T-helper 22 cell (primary cell): ENCODE measurements at regions not wholly inside any gene's neighbourhood (a gene's known extent, or its start where the extent isn't known, plus 50 kb on each side); places are given as distances from the start of the nearest gene placed in this dataset.
"Not testable (repeated sequence)": the region's sequence is repeated elsewhere in the genome, so short reads cannot be mapped to it uniquely, and the experiment has no call there.

ENCODE experiments used
- DNase-seq: peaks from one replicate; pipeline ENCODE4 v3.0.0-alpha.2; 2020; ENCODE audit warnings: low read depth

DNA sequence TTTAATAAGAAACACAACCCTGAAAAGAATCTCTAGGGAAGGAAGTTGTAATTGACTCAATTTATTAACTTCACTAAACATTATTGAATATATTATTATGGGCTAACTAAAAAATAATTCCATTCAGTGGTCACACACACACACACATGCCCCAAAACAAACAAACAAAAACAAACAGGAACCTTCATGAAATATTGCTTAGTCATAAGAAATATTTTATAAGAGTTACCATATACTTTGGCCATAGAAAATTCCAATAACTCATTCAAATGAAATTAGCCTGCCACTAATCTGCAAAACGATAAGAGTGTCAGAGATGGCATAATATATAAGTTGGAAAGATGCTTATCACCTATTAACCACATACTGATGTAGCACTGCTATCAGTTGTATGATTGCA is 268.4 kb upstream of the AMIGO2 start:
- DNase-seq: no peak

DNA sequence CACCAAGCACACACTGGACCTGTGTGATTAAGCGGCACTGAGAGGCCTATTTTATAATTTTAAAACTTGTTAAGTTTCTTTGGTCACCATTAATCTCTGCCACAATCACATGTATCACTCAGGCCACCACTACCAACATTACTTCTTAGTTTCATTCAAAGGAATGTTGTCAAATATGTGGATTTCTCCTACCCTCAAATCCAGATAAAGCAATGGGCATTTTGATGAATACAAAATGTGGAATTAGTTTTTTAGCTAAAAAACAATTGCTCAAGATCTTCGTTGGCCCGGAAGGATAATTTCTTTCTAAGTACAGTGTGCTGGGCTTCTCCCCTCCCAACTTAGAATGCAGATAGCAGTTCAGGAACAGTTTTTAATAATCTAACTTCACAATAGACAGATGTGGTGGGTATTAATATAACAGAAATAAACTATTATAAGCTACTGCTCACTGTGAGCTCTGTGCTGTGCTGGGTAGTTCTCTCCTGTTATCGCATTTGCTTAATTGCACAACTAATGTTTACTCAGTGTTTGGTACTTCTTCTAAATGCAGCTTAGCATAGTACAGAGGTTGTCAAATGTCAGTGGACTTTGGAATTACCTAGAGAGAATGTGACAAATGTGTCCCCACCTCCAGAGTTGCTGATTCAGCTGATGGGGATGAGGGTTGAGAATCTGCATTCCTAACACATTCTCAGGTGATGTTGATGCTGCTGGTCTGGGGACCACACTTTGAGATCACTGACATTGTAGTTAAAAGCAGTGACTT is 266.7 kb upstream of the AMIGO2 start:
- no peak for DNase-seq

DNA sequence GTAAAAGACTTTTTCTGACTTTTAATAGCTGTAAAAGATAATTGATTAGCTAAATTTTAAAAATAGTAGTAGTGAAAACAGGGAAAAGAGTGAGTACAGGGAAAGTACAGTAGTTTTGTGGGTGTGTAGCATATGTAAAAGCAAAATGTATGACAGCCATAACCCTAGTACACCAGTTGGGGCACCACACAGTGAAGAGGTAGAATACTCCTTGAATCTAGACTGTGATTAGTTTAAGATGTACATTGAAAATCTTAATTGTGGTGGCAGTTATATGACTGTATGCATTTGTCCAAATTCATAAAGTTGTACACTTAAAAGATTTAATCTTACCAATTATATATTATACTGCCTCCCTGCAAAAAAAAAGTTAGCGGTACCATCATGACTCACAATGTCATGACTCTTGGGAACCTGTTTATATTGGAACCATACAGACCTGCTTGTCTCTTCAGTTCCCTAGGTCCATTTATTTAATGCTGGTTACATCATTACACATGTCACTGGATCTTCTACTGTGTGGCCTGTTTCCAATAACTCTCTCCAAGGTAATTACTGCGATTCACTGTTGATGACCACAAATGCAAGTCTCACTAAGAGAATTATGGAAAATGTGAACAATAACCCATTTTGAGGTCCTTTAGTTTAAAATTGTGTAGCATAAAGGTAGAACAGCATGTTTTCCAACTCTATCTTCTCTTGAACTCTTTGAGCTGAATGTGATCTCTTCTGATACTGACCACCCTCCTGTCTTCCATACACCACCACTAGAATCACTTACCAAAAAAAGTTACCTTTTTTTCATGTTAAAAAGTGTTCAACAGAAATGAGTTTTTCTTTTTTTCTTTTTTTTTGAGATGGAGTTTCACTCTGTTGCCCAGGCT is 264.2 kb upstream of the AMIGO2 start:
- no peak for DNase-seq

DNA sequence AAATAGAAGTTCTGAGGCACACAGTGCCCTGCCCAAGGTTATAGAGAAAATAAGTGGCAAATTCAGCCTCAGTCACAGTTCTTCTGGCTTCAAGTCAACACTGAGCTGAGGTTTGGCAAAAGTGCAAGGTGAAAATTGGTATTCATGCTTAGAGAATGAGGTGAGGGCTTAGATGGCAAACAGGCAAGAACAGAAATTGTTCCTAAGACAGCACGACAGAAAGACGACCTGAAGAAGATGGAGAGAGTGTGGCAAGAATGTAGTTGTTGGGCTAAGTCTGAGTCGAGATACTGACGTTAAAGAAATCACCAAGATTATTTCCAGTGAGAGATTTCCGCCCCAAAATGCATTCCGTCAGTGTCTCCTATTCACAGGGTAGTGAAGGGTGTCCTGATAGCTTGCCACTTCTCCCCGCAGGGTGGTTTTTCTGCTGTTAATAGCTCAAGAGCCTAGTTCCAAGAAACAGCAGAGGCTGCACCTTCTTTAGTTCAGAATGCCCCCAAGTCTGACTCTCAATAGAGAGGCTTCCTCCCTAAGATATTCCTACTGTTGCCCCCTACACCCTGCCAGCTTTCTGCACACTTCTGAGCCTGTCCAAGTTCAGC is 260.8 kb upstream of the AMIGO2 start:
- DNase-seq: no peak

DNA sequence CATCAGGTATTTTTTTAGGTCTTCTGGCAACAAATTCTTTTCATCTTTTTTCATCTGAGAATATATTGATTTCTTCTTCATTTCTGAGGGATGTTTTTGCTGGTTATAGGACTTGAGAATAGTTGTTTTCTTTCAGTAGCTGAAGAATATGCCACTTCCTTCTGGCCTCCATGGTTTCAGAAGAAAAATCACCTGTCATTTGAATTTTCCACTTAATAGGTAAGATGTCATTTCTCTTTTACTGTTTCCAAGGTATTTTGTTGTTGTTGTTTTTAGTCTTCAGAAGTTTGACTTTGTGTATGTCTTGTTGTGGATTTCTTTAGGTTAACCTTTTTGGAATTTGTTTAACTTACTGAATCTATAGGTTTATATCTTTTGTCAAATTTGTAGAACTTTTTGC is 257.8 kb upstream of the AMIGO2 start:
- no peak for DNase-seq

DNA sequence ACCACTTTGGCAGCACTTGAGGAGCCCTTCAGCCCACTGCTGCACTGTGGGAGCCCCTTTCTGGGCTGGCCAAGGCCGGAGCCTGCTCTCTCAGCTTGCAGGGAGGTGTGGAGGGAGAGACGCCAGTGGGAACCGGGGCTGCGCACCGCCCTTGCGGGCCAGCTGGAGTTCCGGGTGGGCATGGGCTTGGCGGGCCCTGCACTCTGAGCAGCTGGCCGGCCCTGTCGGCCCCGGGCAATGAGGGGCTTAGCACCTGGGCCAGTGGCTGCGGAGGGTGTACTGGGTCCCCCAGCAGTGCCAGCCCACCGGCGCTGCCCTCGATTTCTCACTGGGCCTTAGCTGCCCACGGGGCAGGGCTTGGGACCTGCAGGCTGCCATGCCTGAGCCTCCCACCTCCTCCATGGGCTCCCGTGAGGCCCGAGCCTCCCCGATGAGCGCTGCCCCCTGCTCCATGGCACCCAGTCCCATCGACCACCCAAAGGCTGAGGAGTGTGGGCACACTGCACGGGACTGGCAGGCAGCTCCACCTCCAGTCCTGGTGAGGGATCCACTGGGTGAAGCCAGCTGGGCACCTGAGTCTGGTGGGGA is 253.6 kb upstream of the AMIGO2 start:
- not testable (repeated sequence) for DNase-seq

DNA sequence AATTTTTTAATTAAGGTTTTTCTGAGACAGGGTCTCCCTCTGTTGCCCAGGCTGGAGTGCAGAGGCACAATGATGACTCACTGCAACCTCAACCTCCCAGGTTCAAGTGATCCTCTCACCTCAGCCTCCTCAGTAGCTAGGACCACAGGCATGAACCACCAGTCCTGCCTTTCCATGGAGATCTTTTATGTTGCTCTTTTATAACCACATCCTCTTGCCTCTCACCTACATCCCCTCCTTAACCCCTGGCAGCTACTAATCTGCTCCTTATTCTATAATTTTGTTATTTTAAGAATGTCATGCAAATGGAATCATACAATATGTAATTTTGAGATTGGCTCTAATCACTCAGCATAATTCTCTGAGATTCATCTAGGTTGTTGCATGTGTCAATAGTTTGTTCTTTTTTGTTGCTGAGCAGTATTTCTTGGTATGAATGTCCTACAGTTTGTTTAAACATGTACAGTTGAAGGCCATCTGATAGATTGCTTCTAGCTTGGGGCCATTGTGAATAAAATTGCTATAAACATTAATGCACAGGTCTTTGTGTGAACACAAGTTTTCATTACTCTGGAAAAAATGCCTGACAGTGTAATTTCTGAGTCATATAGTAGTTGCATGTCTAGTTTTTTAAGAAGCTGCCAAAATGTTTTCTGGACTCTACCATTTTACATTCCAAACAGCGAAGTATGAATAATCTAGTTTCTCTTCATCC is 249.2 kb upstream of the AMIGO2 start:
- DNase-seq: no peak

DNA sequence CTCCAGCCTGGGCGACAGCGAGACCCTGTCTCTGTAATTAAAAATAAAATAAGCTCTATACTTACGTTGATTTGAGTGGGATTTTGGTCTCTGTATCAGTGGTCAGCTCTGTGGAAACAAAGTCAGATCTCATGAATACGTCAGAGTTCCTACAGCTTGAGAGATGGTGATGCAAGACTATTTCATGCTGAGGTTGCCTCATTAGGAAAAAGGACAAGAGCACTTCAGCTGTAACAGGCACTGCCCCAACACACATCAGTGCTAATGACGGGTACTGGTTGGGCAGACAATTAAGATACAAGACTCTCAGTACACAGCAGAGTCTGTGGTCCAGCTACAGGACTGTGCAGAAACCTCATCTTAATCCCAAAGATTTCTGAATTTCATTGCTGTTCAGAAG is 246.4 kb upstream of the AMIGO2 start:
- no peak for DNase-seq

DNA sequence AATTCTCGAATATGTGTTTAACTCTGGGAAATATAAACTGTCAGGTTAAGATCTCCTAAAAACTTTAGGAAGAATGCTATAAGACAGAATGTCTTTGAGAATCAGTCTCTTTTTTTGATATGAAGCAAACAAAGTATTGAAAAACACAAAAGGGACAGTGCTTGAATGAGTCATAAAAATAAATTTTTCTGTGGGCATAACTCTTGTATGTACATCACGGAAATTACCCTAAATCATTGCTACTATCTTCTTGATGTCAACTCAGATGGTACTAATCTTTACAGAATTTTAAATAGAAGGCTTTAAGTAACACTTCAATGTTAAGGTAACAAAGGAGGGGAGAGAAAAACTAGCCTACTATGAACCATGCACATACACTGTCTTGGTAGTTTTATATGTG is 244.0 kb upstream of the AMIGO2 start:
- DNase-seq: no peak

DNA sequence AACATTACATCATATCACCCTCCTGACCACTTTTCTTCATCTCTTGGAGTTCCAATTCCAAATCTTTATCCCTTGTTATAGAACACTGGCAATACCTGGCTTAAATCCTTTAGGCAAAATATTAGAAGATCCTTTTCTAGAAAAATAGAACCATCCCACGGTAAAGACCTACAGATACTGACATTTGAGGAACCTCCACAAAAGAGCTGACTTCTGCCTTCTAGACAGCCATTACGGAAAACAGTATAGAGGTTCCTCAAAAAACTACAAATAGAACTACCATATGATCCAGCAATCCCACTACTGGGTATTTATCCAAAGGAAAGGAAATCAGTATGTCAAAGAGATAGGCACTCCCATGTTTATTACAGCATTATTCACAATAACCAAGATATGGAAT is 241.7 kb upstream of the AMIGO2 start:
- DNase-seq: no peak

DNA sequence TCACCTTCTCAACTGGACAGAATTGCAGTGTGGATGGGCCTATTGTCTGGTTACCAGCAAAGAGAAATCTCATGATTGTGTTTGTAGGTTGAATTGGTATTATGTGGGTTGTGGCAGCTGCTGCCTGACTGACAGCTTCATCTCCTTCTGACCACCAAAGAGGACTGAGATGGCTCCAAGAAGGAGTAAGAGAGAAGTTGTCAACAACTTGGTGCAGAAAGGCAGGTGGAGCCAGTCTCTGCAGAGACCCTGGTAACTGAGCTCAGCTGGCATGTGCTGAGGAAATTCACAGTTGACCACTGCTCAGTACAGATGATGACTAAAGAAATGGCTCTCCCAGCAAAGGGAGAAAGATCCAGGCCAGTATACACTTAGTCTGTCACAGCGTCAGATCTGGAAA is 240.0 kb upstream of the AMIGO2 start:
- no peak for DNase-seq

DNA sequence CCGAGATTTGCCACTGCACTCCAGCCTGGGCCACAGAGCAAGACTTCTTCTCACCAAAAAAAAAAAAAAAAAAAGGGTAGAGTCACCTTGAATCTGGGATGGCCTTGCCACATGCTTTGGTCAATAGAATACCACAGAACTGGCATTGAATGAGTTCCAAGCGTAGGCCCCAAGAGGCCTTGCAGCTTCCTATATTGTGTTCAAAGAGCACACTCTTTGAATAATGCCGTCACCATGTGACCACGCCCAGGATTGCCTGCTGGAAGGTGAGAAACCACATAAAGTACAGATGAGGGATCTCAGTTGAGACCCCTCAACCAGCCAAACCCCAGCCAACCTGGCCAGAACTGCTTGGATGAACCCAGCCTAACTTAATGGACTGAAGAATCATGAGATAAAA is 239.2 kb upstream of the AMIGO2 start:
- no peak for DNase-seq

DNA sequence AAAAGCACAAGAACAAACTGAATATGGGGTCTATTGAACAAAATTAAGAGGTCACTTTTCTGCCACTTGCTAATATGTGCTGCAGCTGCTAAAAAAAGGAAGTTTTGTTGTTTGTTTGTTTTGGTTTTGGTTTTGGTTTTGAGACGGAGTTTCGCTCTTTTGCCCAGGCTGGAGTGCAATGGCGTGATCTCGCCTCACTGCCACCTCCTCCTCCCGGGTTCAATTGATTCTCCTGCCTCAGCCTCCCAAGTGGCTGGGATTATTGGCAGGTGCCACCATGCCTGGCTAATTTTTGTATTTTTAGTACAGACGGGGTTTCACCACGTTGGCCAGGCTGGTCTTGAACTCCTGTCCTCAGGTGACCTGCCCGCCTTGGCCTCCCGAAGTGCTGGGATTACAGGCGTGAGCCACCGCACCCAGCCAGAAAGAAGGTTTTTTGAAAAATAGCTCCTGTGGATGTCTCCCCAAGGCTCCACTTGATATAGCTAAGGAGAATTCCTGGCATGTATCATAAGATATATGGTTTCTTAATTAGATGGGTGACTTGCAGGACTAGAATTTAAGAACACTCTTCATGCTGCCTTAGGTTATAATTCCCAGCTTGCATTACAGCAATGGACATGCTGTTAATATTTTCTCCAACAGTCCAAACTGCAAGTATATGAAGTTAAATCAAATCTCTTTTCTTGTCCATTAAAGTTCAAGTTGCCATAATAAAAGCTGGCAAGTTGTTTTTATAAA is 237.6 kb upstream of the AMIGO2 start:
- DNase-seq: no peak

DNA sequence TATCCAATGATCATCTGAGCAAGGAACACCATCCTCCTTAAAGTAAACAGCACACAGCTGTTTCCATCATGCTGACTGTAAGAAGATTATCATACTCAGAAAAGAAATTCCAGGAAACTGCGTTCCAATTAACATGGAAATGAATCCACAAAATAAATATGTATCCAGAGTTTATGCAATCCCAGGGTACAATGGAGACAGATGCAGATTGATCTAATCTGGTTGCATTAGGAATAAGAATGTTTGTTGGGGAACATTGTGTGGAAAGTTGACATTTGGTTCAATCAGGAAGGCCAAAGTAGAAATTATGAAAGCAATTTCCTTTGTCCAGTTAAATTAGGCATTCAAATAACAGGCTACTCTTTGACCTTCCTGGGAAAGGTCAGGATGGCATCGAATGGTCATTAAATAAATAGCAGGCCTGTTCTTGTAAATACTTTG is 236.9 kb upstream of the AMIGO2 start:
- no peak for DNase-seq

DNA sequence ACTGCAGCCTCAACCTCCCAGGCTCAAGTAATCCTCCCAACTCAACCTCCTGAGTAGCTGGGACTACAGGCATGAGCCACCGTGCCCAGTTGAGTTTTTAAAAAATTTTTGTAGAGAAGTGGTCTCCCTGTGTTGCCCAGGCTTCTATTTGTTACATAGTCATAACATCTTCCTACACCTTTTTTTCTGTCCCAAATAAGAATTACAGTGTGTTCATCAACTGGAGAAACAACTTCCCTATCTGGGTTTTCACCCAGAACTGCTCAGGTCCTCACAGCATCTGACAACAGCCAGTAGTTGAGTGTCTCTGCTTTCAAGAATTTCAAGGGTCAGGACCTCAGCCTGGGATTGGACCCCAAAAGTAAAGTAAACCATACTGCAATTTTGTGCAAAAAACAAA is 235.2 kb upstream of the AMIGO2 start:
- DNase-seq: no peak

DNA sequence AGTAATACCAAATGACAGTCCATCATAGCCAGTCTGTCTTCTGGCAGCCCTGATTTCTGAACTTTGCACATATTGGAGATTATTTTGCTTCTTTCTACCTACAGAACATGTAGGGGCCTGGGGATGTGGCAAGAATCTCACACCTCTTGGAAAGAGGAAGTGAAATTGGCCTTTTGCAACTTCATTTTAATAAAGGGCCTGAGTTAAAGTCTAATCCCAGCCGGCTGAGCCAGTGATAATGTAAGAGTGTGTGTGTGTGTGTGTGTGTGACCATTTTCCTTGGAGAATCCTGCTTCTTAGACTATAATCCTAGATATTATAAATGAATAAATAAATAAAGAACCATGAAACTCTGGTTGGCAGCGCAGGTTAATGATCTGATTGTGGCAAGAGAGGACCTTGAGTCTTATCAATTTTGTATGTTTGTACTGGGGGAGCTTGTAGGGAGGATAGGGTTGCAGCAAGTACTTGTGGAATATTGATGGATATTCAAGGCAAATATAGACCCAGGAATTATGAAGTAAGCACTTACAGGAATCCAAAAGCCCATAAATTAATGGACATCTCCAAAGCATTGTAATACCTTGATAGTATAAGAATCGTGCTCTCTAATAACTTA is 233.2 kb upstream of the AMIGO2 start:
- no peak for DNase-seq

DNA sequence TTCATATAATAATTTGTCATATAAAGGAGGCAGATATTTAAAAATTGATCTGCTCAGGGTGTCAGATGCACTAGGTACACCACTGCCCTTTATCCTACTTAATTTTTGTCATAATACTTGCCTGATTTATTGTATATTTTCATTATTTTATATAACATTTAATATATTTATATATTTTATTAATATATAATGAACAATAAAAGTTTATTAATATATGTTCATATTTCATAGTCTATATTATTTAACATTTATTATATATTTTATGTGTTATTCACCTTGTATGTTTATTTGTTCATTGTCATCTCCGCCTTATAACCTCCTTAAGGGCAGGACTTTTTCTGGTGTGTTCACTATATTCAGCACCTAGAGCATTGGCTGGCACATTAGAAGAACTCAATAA is 232.4 kb upstream of the AMIGO2 start:
- no peak for DNase-seq

DNA sequence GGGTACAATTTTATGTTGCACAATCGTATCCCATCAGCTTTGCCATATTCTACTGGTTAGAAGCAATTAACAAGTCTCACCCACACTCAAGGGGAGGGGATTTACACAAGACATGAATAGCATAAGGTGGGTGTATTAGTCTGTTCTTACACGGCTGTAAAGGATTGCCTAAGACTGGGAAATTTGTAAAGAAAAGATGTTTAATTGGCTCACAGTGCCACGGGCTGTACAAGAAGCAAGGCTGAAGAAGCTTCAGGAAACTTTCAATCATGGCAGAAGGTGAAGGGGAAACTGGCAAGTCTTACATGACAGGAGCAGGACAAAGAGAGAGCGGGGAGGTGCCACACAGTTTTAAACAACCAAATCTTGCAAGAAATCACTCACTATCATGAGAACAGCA is 231.8 kb upstream of the AMIGO2 start:
- no peak for DNase-seq

DNA sequence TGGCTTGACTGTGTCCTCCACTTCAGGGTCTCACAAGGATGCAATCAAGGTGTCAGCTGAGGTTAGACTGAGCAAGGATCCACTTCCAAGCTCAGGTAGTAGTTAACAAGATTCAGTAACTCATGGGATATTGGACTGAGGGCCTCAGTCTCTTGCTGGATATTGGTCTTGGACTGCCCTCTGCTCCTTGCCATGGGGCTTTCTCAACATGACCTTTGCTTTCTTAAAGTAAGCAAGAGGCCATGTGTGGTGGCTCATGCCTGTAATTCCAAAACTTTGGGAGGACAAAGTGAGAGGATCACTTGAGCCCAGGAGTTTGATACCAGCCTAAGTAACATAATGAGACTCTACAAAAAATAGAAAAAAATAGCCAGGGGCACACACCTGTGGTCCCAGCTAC is 231.3 kb upstream of the AMIGO2 start:
- no peak for DNase-seq

DNA sequence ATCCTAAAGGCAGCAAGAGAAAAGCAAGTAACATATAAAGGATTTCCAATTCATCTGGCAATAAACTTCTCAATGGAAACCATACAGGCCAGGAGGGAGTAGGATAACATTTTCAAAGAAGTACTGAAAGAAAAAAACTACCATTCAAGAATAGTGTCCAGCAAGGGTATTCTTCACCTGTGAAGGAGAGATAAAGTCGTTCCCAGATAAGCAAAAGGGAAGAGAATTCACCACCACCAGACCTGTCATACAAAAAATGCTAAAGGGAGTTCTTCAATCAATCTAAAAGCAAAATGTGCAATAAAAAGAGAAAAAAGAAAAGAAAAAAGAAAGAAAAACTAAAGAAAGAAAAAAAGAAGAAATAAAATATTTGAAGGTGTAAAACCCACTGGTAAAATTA is 228.9 kb upstream of the AMIGO2 start:
- no peak for DNase-seq
